ENCODE measurements at regions not wholly inside any gene's neighbourhood (a gene's known extent, or its start where the extent isn't known, plus 50 kb on each side); places are given as distances from the start of the nearest gene placed in this dataset.

- no peak overlapping the region for H3K4me3 ChIP-seq (ENCODE audit: low read depth, low read length)
- TF ChIP-seq POLR2A (IDR thresholded peaks at IDR 0.05; ENCODE audit: extremely low read depth, insufficient read length) (no peak), MAX (IDR thresholded peaks at IDR 0.05; ENCODE audit: low read depth, low read length) (no peak), MYC (IDR thresholded peaks at IDR 0.05; ENCODE audit: low read depth, low read length) (no peak)
- TF ChIP-seq, protein P1, sequence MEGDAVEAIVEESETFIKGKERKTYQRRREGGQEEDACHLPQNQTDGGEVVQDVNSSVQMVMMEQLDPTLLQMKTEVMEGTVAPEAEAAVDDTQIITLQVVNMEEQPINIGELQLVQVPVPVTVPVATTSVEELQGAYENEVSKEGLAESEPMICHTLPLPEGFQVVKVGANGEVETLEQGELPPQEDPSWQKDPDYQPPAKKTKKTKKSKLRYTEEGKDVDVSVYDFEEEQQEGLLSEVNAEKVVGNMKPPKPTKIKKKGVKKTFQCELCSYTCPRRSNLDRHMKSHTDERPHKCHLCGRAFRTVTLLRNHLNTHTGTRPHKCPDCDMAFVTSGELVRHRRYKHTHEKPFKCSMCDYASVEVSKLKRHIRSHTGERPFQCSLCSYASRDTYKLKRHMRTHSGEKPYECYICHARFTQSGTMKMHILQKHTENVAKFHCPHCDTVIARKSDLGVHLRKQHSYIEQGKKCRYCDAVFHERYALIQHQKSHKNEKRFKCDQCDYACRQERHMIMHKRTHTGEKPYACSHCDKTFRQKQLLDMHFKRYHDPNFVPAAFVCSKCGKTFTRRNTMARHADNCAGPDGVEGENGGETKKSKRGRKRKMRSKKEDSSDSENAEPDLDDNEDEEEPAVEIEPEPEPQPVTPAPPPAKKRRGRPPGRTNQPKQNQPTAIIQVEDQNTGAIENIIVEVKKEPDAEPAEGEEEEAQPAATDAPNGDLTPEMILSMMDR (IDR thresholded peaks at IDR 0.05; ENCODE audit: low read depth, low read length) = no peak
- no peak for DNase-seq (ENCODE audit: low read depth)
These were observed 236.7 kb downstream of the CDC5L start for GRCh38 chr6:44624226-44624625.

- H3K4me3 ChIP-seq (ENCODE audit: low read depth, low read length) = no peak overlapping the region
- DNase-seq (ENCODE audit: low read depth) = no peak
- TF ChIP-seq, protein P1 (IDR thresholded peaks at IDR 0.05; ENCODE audit: low read depth, low read length) = no peak
- TF ChIP-seq MYC (IDR thresholded peaks at IDR 0.05; ENCODE audit: low read depth, low read length) (no peak), MAX (IDR thresholded peaks at IDR 0.05; ENCODE audit: low read depth, low read length) (no peak), POLR2A (IDR thresholded peaks at IDR 0.05; ENCODE audit: extremely low read depth, insufficient read length) (no peak)
These were observed 237.5 kb downstream of the CDC5L start for GRCh38 chr6:44624936-44625573.

GRCh38 chr6:44625996-44626395 is 238.5 kb downstream of the CDC5L start:
- TF ChIP-seq, protein P1 (IDR thresholded peaks at IDR 0.05; ENCODE audit: low read depth, low read length) = no peak
- TF ChIP-seq POLR2A (IDR thresholded peaks at IDR 0.05; ENCODE audit: extremely low read depth, insufficient read length) = no peak
- TF ChIP-seq MYC (IDR thresholded peaks at IDR 0.05; ENCODE audit: low read depth, low read length) = no peak
- TF ChIP-seq MAX (IDR thresholded peaks at IDR 0.05; ENCODE audit: low read depth, low read length) = no peak
- DNase-seq (ENCODE audit: low read depth) = no peak
- H3K4me3 ChIP-seq (ENCODE audit: low read depth, low read length) = no peak overlapping the region

- no peak for DNase-seq (ENCODE audit: low read depth)
- no peak overlapping the region for H3K4me3 ChIP-seq (ENCODE audit: low read depth, low read length)
- no peak for TF ChIP-seq POLR2A (IDR thresholded peaks at IDR 0.05; ENCODE audit: extremely low read depth, insufficient read length)
- TF ChIP-seq, protein P1 (IDR thresholded peaks at IDR 0.05; ENCODE audit: low read depth, low read length) = no peak
- no peak for TF ChIP-seq MYC (IDR thresholded peaks at IDR 0.05; ENCODE audit: low read depth, low read length)
- no peak for TF ChIP-seq MAX (IDR thresholded peaks at IDR 0.05; ENCODE audit: low read depth, low read length)
These were observed 239.1 kb downstream of the CDC5L start for GRCh38 chr6:44626616-44627015.

- H3K4me3 ChIP-seq (ENCODE audit: low read depth, low read length) = no peak overlapping the region
- peak; percentile 29 for DNase-seq (ENCODE audit: low read depth)
- TF ChIP-seq, protein P1 (IDR thresholded peaks at IDR 0.05; ENCODE audit: low read depth, low read length) = no peak
- TF ChIP-seq MYC (IDR thresholded peaks at IDR 0.05; ENCODE audit: low read depth, low read length) = no peak
These were observed 239.8 kb downstream of the CDC5L start for GRCh38 chr6:44627091-44627882.
